ENCODE measurements at regions not wholly inside any gene's neighbourhood (a gene's known extent, or its start where the extent isn't known, plus 50 kb on each side); places are given as distances from the start of the nearest gene placed in this dataset.

DNA sequence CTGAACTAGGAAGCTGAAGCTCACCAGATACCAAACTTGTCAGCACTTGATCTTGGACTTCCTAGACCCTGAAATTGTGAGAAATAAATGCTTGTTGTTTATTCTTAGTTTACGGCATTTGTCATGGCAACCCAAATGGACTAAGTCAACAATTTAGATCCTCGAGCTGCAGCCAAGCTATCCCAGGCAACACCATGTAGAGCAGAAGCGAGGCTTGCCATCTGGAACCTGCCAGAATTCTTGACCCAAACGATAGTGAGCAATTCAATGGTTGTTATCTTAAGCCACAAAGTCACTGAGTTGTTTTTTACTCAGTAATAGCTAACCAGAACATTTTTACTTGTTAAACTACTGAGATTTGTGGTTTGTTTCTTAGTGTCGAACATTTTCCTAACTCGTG lies 458.5 kb upstream of the FLRT2 start:
- TF ChIP-seq EZH2 (IDR thresholded peaks at IDR 0.05; ENCODE audit: borderline replicate concordance, insufficient read depth, low read length, poor library complexity, severe bottlenecking), result no peak
- TF ChIP-seq, protein P1, sequence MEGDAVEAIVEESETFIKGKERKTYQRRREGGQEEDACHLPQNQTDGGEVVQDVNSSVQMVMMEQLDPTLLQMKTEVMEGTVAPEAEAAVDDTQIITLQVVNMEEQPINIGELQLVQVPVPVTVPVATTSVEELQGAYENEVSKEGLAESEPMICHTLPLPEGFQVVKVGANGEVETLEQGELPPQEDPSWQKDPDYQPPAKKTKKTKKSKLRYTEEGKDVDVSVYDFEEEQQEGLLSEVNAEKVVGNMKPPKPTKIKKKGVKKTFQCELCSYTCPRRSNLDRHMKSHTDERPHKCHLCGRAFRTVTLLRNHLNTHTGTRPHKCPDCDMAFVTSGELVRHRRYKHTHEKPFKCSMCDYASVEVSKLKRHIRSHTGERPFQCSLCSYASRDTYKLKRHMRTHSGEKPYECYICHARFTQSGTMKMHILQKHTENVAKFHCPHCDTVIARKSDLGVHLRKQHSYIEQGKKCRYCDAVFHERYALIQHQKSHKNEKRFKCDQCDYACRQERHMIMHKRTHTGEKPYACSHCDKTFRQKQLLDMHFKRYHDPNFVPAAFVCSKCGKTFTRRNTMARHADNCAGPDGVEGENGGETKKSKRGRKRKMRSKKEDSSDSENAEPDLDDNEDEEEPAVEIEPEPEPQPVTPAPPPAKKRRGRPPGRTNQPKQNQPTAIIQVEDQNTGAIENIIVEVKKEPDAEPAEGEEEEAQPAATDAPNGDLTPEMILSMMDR (IDR thresholded peaks at IDR 0.05; ENCODE audit: poor library complexity, severe bottlenecking), result no peak
- no peak for TF ChIP-seq EP300 (conservative IDR thresholded peaks at IDR 0.05; ENCODE audit: poor library complexity, severe bottlenecking)
- TF ChIP-seq, protein P2, sequence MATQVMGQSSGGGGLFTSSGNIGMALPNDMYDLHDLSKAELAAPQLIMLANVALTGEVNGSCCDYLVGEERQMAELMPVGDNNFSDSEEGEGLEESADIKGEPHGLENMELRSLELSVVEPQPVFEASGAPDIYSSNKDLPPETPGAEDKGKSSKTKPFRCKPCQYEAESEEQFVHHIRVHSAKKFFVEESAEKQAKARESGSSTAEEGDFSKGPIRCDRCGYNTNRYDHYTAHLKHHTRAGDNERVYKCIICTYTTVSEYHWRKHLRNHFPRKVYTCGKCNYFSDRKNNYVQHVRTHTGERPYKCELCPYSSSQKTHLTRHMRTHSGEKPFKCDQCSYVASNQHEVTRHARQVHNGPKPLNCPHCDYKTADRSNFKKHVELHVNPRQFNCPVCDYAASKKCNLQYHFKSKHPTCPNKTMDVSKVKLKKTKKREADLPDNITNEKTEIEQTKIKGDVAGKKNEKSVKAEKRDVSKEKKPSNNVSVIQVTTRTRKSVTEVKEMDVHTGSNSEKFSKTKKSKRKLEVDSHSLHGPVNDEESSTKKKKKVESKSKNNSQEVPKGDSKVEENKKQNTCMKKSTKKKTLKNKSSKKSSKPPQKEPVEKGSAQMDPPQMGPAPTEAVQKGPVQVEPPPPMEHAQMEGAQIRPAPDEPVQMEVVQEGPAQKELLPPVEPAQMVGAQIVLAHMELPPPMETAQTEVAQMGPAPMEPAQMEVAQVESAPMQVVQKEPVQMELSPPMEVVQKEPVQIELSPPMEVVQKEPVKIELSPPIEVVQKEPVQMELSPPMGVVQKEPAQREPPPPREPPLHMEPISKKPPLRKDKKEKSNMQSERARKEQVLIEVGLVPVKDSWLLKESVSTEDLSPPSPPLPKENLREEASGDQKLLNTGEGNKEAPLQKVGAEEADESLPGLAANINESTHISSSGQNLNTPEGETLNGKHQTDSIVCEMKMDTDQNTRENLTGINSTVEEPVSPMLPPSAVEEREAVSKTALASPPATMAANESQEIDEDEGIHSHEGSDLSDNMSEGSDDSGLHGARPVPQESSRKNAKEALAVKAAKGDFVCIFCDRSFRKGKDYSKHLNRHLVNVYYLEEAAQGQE (IDR thresholded peaks at IDR 0.05; ENCODE audit: borderline replicate concordance), result no peak
- no peak for TF ChIP-seq POLR2AphosphoS5 (IDR thresholded peaks at IDR 0.05)
- TF ChIP-seq TAF1 (IDR thresholded peaks at IDR 0.05; ENCODE audit: low read depth), result no peak
